HG02759 (cell line): ENCODE measurements at regions not wholly inside any gene's neighbourhood (a gene's known extent, or its start where the extent isn't known, plus 50 kb on each side); places are given as distances from the start of the nearest gene placed in this dataset.
"Not testable (repeated sequence)": the region's sequence is repeated elsewhere in the genome, so short reads cannot be mapped to it uniquely, and the experiment has no call there.

Source experiments
- ATAC-seq: cut with Tn5 transposase; IDR thresholded peaks from one replicate; pipeline ENCODE4 v1.9.1; 2021; ENCODE audit warnings: mild to moderate bottlenecking, moderate library complexity; ENCODE audit not compliant: unreplicated experiment

DNA sequence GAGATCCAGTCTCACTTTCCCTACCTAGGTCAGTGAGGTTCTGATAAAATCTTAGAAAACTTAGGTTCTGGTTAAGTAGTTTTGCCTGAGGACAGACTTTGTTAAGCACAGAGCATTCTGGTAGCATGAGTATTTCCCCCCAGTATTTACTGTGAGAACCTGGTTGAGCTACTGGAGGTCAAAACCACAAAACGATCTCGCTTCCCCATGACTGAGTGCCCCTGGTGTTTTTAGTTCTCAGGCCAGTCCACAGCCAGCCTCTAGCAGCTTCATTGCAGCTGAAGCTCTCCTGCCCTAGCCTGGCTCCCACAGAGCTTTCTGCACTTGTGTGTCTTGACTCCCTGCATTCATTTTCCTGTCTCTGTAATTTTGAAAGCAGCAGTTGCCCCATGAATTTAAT, 1138.2 kb downstream of the UQCRFS1 start:
- ATAC-seq, result peak; percentile 44

DNA sequence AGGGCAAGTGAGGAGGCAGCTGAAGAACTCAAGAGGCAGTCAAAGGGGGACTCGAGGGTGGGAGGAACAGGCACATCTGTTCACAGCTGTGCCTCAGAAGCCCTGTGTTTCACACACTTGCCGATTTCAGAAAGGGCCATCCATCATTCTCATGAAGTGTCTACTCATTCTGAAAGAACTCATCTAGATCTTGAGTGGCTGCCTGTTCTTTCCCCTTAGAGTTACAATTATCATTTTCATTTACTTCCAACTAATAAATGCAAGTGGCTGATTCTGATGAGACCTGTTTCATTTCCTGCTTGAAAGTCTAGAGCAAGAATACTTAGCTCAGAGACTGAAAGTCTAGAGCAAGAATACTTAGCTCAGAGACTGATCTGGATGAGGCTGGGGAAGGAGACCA, 1145.1 kb downstream of the UQCRFS1 start:
- no peak for ATAC-seq

DNA sequence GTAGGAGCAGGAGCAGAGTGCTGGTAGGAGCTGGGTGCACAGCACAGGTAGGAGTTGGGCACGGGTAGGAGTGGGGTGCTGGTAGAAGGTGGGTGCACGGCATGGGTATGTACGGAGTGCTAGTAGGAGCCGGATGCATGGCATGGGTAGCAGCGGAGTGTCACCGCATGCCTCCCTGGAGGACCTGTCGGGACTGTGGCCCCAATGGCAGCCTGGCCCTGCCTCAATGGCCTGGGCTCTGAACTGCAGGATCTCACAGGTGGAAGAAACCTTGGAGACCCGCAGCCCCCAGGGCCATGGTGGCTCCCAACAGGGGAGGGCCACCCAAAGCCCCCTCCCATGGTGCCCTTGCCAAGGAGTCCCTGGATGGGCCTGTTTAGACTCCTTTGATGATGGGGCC, 1146.0 kb downstream of the UQCRFS1 start:
- ATAC-seq, result no peak

DNA sequence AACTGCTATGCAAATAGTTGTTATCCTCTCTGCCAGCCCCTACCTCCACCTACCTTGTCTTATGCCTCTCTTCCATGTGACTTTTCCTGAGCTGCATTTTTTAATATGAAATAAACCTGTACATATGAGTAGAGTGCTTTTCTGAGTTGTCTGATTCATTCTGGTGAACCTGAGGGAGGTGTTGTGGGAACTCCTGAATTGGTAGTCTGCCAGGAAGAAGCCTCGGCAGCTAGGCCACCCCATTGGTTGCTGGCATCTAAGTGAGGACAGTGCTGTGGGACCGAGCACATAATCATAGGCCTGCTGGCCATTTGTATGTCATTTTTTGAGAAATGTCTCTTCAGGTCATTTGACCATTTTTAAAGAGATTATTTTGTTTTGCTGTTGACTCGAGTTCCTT, 1146.8 kb downstream of the UQCRFS1 start:
- ATAC-seq, result no peak

DNA sequence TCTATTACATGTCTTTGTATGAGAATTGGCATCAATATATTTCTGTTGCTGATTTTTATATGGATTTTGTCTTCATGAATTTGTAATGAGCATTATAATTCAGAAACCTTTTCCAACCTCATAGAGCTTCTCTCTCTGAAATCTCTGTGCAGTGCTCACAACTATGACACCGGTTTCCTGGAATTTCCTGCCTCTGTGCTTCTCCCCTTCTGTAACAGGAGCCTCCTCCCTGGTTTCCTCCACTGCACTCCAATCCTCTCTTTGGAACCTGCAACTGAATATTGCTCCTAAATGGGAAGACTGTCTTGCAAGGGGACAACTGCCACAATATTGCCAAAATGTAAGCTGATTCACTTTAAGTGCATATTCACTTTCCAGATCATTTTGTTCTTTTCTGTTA, 1147.9 kb downstream of the UQCRFS1 start:
- no peak for ATAC-seq

DNA sequence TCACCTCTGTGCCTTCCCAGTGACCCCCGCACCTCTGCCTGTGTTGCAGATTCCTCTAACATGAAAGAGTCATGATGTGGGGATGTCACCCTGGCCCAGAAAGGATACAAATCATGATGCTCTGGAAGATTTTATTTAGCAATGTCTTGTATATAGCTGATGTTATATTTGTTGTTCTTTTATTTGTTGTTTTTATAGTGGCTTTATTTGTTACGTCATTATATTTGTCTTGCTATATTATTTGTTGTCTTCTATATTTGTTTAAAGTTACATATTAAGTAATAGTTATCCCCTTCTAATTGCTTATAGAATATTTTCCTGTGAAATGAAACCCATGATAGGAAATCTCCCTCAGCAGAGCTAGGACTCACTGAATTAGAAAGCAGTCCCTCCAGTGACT, 1149.2 kb downstream of the UQCRFS1 start:
- ATAC-seq, result no peak

DNA sequence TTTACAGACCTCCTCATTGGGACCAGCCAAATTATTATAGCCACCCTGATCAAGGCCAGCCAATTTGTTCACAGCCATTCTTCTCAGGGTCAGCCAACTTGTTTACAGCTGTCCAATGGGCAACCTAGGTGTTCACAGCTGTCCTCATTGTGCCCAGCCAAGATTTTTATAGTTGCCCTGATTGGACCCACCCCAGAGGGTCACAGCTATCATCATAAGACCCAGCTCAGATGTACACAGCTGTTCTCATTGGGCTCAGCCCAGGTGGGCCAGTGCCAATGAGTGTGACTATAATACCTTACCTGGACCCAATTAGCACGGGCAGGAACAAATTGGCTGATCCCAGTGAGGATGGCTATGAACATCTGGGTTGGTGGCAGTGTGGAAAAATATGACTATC, 1151.8 kb downstream of the UQCRFS1 start:
- ATAC-seq, result no peak

DNA sequence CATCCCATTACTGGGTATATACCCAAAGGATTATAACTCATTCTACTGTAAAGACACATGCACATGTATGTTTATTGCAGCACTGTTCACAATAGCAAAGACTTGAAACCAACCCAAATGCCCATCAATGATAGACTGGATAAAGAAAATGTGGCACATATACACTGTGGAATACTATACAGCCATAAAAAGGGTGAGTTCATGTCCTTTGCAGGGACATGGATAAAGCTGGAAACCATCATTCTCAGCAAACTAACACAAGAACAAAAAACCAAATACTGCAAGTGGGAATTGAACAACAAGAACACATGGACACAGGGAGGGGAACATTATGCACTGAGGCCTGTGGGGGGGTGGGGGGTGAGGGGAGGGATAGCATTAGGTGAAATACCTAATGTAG, 1155.9 kb downstream of the UQCRFS1 start:
- not testable (repeated sequence) for ATAC-seq

DNA sequence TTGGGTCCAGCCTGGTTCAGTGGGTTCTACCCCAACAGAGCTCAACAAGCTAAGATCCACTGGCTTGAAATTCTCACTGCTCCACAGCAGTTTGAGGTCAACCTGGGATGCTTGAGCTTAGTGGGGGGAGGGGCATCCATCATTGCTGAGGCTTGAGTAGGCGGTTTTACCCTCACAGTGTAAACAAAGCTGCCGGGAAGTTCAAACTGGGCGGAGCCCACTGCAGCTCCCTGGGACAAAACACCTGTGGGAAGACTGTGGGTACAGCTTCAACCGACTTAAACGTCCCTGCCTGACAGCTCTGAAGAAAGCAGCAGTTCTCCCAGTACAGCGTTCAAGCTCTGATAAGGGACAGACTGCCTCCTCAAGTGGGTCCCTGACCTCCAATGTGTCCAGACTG, 1161.9 kb downstream of the UQCRFS1 start:
- ATAC-seq, result no peak

DNA sequence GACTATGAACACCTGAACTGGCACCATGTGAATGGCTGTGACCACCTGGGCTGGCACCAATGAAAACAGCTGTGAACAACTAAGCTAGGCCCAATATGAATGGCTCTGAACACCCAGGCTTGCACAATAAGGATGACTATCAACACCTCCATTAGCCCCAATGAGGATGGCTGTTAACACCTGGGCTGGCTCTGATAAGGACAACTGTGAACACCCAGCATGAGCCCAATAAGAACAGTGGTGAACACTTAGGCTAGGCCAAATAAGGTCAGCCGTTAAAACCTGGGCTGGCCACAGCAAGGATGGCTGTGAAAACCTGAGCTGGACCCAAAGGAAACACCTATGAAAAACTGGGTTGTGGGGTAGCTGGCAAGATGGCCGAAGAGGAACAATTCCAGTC, 1163.1 kb downstream of the UQCRFS1 start:
- ATAC-seq, result no peak

DNA sequence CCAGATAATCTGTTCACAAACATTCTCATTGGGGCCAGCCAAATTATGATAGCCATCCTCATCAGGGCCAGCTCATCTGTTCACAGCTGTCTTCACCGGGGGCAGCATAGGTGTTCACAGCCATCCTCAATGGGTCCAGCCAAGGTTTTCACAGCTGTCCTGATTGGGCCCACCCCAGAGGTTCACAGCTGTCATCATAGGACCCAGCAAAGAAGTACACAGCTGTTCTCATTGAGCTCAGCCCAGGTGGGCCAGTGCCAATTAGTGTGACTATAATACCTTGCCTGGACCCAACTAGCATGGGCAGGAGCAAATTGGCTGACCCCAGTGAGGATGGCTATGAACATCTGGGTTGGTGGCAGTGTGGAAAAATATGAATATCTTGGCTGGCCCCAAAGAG, 1166.0 kb downstream of the UQCRFS1 start:
- no peak for ATAC-seq

DNA sequence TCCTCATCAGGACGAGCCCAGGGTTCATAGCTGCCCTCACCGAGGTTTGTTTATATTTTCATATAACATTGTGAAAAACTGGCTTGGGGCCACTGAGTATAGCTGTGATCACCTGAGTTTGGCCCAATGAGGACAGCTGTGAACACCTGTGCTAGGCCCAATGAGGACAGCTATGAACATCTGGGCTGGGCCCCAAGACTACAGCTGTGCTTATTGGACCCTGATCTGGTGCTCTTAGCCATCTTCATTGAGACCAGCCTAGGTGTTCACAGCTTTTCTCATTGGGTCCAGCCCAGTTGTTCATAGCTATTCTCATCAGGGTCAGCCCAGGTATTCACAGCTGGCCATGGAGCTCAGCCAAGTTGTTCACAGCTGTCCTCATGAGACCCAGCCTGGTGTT, 1167.3 kb downstream of the UQCRFS1 start:
- no peak for ATAC-seq

DNA sequence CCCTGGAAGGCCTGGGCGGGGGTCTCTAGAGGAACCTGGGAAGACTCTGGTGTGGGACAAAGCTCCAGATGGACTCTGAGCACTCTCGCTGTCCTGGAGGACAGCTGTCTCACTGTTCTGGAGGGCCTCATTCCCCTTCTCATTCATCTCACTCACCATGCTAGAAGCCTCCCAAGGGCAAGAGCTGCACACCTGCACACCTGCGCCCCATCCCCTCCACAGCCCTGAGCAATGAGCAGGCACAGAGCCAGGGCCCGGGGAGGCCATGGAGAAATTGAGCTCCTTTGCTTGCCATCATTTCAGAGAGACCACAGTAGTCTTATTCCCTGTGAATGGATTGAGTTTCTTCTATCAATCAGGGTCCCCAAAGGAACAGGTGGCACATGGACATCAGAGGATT, 1168.5 kb downstream of the UQCRFS1 start:
- ATAC-seq, result no peak

DNA sequence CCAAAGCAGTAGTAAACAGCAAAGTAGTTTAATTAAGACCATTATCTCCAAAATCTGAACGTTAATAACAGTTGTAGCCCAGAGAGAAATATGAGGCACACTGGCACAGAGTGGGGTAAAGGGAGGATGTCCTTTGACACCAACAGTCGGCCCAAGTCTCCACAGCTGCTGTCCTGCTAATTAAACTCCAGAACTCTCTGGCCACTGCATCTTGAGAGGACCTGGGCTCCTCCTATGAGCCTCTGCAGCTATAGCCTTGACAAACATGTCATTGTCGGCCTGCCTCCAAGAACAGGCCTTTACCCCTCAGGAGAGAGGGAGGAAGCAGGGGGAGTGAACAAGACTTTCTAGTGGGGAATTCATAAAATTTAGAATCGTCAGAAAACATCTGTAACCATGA, 1170.4 kb downstream of the UQCRFS1 start:
- no peak for ATAC-seq

DNA sequence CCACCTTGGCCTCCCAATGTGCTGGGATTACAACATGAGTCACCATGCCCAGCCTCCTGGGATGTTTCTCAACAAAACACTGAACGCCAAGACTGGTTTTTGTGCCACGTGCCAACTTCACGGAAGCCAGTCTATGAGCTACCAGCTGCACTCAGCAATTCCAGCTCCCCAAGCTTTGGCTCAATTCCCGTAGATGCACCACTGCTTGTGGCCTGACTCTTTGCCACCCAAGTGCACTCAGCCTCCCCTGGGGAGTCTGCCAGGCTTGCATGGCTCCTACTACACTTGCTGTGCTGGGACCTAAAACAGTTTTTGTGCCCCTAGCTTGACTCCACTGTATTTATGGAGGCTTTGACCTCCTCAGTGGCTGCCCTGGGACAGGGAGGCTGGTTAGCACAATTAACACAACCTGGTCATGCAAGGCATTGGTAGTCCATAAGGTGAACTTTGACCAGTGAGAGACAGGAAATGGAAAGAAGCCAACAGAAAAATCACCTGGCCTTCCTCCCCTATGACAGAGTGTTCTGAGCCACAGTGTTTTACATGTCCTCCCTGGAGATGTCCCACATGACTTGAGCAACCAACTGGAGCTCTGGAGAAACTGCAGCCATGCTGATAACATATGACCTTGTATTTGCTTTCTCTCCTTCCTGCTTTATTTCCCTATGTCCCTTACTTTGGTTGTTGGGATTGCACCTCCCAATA, 1173.1 kb downstream of the UQCRFS1 start:
- no peak for ATAC-seq

DNA sequence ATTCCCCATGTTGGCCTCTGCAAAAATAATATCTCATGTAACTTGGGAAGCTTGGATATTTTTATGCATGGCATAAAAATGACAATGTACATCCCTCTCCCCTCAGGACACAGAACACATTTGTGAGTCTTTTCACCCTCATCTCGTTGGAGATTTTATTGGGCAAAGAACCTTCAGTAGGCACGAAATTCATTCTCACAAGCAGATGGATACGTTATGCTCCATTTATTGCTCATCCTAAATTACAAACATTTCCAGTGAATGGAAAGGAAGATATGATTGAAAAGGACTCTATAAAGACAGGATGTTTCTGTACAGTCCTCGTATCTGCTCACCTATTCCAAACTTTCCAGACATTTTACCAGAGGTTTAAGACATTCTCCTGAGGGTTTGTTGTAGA, 1175.8 kb downstream of the UQCRFS1 start:
- ATAC-seq, result no peak

DNA sequence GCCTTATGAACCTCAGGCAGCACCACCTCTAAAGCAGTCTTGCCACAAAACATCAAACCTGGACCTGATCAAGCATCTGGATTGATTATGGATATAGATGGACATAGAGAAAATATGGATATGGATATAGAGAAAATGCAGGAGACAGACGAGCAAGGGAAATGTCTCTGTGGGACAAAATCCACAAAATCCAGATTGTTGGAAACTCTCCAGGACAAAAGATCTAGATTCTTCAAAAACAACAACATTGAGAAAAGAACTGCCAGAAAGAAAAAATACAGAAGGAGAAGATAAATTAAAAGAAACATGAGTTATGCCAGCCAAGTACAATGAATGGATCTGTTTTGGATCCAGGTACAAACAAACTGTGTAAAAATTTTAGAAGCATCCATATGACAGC, 1176.5 kb downstream of the UQCRFS1 start:
- ATAC-seq, result no peak

DNA sequence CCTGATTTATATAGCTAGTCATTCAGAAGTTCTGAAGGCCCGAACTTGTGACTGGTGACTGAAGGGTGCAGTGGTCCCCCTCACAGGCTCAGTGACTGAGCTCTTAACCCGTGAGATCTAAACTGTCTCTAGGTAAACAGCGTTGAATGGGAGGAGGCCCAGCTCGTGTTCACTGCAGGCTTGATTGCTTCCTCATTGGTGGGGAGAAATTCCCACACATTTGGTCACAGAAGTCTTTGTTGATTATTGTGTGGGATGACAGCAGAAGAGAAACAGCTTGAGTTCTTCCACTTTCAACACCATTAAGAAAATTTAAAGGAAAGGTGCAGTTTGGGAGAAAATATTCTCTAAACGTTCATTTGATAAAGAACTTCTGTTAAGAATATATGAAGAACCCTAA, 1178.0 kb downstream of the UQCRFS1 start:
- ATAC-seq, result no peak

DNA sequence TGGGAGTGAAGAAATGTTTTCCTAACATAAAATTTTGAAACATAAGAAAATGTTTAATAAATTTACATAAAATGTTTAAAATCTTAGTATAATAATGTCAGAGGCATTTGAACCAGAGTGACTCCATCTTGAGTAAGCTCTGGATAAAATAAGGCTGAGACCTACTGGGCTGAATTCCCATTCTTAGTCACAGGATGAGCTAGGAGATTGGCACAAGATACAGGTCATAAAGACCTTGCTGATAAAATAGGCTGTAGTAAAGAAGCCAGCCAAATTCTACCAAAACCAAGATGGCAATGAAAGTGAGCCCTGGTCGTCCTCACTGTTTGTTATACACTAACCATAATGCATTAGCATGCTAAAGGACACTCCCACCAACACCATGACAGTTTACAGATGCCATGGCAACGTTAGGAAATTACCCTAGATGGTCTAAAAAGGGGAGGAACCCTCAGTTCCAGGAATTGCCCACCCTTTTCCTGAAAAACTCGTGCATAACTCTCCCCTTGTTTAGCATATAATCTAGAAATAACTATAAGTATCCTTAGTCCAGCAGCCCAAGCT, 1184.0 kb downstream of the UQCRFS1 start:
- ATAC-seq, result no peak

DNA sequence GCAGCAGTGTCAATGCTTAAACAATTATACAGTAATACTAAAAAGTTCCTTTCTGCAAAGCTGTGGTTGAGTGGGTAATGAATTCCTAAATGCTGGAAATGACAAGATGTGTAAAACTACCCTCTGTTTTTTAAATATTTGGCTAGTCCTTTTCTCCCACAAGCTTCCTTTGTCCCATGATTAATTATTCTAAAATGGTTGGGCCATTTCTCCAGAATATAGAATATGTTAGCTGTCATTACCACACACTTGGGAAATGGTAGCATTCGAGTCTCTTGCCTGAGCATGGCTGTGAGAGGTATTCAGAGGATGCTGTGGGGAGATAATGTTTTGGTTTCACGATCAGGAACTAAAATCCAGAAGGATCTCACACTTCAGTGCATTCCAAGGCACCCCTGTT, 1185.8 kb downstream of the UQCRFS1 start:
- no peak for ATAC-seq

DNA sequence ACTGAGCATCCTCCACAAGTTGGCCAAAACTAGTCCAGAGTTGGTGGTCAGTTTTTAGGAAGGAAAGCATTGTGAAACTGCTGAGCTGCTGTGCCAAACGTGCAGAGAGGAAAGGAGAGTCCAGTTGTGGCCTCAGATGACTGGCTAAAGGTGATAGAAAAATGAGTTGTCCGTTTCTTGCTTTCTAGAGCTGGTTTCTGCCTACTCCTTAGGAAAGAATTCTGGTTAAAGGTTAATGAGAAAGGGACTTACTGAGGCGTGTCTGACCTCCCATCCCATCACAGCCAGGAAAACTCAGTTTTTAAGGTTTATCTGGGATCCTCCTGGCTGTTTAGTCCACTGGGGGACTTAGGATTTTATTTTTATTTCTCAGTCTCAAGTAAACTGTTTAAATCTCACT, 1186.3 kb downstream of the UQCRFS1 start:
- ATAC-seq, result no peak

DNA sequence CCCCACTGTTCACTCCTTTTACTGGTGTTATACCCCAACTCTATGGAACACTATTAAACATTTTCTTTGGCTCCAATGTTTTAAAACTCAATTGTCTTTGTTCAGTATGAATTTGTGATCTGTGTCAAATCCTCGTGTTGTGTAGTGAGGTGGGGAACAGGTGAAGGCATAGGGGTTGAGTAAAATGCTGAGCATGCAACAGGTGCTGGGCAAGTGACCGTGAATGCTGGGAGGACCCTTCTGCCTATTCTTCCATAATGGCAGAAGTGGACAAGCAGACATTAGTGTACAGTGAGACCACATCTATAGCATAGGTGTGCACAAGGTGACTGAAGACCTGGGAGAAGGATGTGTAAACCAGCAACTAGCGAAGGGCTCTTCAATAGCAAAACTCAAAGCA, 1188.0 kb downstream of the UQCRFS1 start:
- ATAC-seq, result no peak

DNA sequence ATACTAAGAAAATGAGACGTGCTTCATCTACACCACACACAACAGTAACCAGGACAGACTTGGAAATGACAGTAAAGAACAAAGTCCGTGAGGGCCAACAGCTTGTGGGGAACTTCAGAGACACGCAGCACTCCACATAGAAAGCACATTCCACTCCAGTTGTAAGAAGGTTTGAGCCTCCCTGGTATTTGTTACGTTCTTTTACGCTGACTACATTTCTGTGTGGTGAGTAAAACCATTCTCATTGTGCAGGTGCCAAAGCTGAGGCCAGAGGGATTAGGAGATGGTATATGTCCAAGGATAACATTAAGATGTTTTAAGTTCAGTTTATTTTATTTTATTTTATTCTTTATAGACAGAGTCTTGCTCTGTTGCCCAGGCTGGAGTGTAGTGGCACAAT, 1189.9 kb downstream of the UQCRFS1 start:
- no peak for ATAC-seq
